ENCODE measurements at regions not wholly inside any gene's neighbourhood (a gene's known extent, or its start where the extent isn't known, plus 50 kb on each side); places are given as distances from the start of the nearest gene placed in this dataset.

DNA sequence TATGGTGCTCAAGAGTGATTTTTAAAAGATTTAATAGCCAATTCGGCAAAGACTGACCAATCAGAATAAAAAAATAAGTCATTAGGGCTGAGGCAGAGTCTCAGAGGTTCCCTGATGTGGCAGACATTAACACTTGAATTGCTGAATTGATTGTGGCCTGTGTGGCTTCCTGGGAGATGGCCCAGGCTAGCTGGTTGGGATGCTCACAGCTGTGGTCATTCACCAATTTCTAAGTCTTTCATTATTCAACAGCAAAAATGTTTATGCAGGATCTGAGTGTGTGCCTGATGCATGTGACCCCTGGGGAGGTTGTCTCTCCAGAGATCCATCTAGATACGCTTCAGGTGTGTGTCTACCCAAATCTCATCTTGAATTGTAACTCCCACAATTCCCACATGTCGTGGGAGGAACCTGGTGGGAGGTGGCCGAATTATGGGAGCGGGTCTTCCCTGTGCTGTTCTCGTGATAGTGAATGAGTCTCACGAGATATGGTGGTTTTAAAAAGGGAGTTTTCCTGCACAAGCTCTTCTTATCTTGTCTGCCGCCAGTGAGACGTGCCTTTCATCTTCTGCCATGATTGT lies 632.6 kb upstream of the SEMA6A start:
- TF ChIP-seq, protein P1, sequence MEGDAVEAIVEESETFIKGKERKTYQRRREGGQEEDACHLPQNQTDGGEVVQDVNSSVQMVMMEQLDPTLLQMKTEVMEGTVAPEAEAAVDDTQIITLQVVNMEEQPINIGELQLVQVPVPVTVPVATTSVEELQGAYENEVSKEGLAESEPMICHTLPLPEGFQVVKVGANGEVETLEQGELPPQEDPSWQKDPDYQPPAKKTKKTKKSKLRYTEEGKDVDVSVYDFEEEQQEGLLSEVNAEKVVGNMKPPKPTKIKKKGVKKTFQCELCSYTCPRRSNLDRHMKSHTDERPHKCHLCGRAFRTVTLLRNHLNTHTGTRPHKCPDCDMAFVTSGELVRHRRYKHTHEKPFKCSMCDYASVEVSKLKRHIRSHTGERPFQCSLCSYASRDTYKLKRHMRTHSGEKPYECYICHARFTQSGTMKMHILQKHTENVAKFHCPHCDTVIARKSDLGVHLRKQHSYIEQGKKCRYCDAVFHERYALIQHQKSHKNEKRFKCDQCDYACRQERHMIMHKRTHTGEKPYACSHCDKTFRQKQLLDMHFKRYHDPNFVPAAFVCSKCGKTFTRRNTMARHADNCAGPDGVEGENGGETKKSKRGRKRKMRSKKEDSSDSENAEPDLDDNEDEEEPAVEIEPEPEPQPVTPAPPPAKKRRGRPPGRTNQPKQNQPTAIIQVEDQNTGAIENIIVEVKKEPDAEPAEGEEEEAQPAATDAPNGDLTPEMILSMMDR (IDR thresholded peaks at IDR 0.05; ENCODE audit: low read depth, low read length, poor library complexity, severe bottlenecking): no peak
- no peak for TF ChIP-seq EZH2phosphoT487 (IDR thresholded peaks at IDR 0.05; ENCODE audit: borderline replicate concordance, low read length)
